ENCODE measurements at regions not wholly inside any gene's neighbourhood (a gene's known extent, or its start where the extent isn't known, plus 50 kb on each side); places are given as distances from the start of the nearest gene placed in this dataset.
A peak's percentile ranks its signal among the peaks of the same experiment; 100 is the strongest.
"Not testable (repeated sequence)": the region's sequence is repeated elsewhere in the genome, so short reads cannot be mapped to it uniquely, and the experiment has no call there.

- Histone ChIP-seq H3K4me3 (ENCODE audit: low read length) (no peak overlapping the region), H3K27me3 (ENCODE audit: control insufficient read depth, insufficient read depth, low read length) (peaks cover 9% of the 10 kb centered on the region), H3K9me3 (ENCODE audit: control insufficient read depth, low read depth, low read length) (no peaks in the 10 kb centered on the region), H3K4me1 (ENCODE audit: control insufficient read depth, low read depth, low read length) (peaks cover 14% of the 10 kb centered on the region), H3K27ac (ENCODE audit: low read length) (no peak overlapping the region), H3K9ac (ENCODE audit: low read length) (no peak overlapping the region), H3K36me3 (ENCODE audit: control insufficient read depth, low read depth, low read length) (no peaks in the 10 kb centered on the region)
These were observed 87.9 kb downstream of the HIF1AN start for GRCh38 chr10:100623521-100624230.

- no peak overlapping the region for H3K4me3 ChIP-seq (ENCODE audit: low read length)
- no peaks in the 10 kb centered on the region for H3K9me3 ChIP-seq (ENCODE audit: control insufficient read depth, low read depth, low read length)
- H3K27ac ChIP-seq (ENCODE audit: low read length): no peak overlapping the region
- peaks cover 9% of the 10 kb centered on the region for H3K27me3 ChIP-seq (ENCODE audit: control insufficient read depth, insufficient read depth, low read length)
- no peak overlapping the region for H3K9ac ChIP-seq (ENCODE audit: low read length)
- H3K36me3 ChIP-seq (ENCODE audit: control insufficient read depth, low read depth, low read length): no peaks in the 10 kb centered on the region
- H3K4me1 ChIP-seq (ENCODE audit: control insufficient read depth, low read depth, low read length): peaks cover 14% of the 10 kb centered on the region
These were observed 88.6 kb downstream of the HIF1AN start for GRCh38 chr10:100624298-100624697.

- Histone ChIP-seq H3K4me3 (ENCODE audit: low read length) (peak overlapping the region; percentile 35), H3K36me3 (ENCODE audit: control insufficient read depth, low read depth, low read length) (no peaks in the 10 kb centered on the region), H3K27ac (ENCODE audit: low read length) (no peak overlapping the region), H3K27me3 (ENCODE audit: control insufficient read depth, insufficient read depth, low read length) (peaks cover 9% of the 10 kb centered on the region), H3K9ac (ENCODE audit: low read length) (peak overlapping the region; percentile 24), H3K4me1 (ENCODE audit: control insufficient read depth, low read depth, low read length) (peaks cover 14% of the 10 kb centered on the region), H3K9me3 (ENCODE audit: control insufficient read depth, low read depth, low read length) (no peaks in the 10 kb centered on the region)
These were observed 90.1 kb downstream of the HIF1AN start for GRCh38 chr10:100625816-100626215.

- H3K27me3 ChIP-seq (ENCODE audit: control insufficient read depth, insufficient read depth, low read length): peaks cover 9% of the 10 kb centered on the region
- no peaks in the 10 kb centered on the region for H3K36me3 ChIP-seq (ENCODE audit: control insufficient read depth, low read depth, low read length)
- peaks cover 14% of the 10 kb centered on the region for H3K4me1 ChIP-seq (ENCODE audit: control insufficient read depth, low read depth, low read length)
- H3K9me3 ChIP-seq (ENCODE audit: control insufficient read depth, low read depth, low read length): no peaks in the 10 kb centered on the region
- no peak overlapping the region for H3K9ac ChIP-seq (ENCODE audit: low read length)
- H3K27ac ChIP-seq (ENCODE audit: low read length): no peak overlapping the region
- H3K4me3 ChIP-seq (ENCODE audit: low read length): no peak overlapping the region
These were observed 92.3 kb downstream of the HIF1AN start for GRCh38 chr10:100628061-100628460.

GRCh38 chr10:100631192-100631591 is 95.4 kb downstream of the HIF1AN start:
- no peak overlapping the region for H3K9ac ChIP-seq (ENCODE audit: low read length)
- H3K36me3 ChIP-seq (ENCODE audit: control insufficient read depth, low read depth, low read length): no peaks in the 10 kb centered on the region
- H3K9me3 ChIP-seq (ENCODE audit: control insufficient read depth, low read depth, low read length): no peaks in the 10 kb centered on the region
- no peak overlapping the region for H3K27ac ChIP-seq (ENCODE audit: low read length)
- H3K4me1 ChIP-seq (ENCODE audit: control insufficient read depth, low read depth, low read length): peaks cover 4% of the 10 kb centered on the region
- no peak overlapping the region for H3K4me3 ChIP-seq (ENCODE audit: low read length)
- H3K27me3 ChIP-seq (ENCODE audit: control insufficient read depth, insufficient read depth, low read length): no peaks in the 10 kb centered on the region

GRCh38 chr10:100632027-100632426 is 96.3 kb downstream of the HIF1AN start:
- H3K9ac ChIP-seq (ENCODE audit: low read length): no peak overlapping the region
- no peaks in the 10 kb centered on the region for H3K36me3 ChIP-seq (ENCODE audit: control insufficient read depth, low read depth, low read length)
- no peak overlapping the region for H3K4me3 ChIP-seq (ENCODE audit: low read length)
- H3K27me3 ChIP-seq (ENCODE audit: control insufficient read depth, insufficient read depth, low read length): no peaks in the 10 kb centered on the region
- H3K4me1 ChIP-seq (ENCODE audit: control insufficient read depth, low read depth, low read length): no peaks in the 10 kb centered on the region
- no peak overlapping the region for H3K27ac ChIP-seq (ENCODE audit: low read length)
- H3K9me3 ChIP-seq (ENCODE audit: control insufficient read depth, low read depth, low read length): no peaks in the 10 kb centered on the region

GRCh38 chr10:100634034-100634433 is 98.3 kb downstream of the HIF1AN start:
- Histone ChIP-seq H3K27ac (ENCODE audit: low read length) (no peak overlapping the region), H3K27me3 (ENCODE audit: control insufficient read depth, insufficient read depth, low read length) (peaks cover 7% of the 10 kb centered on the region), H3K9ac (ENCODE audit: low read length) (no peak overlapping the region), H3K4me3 (ENCODE audit: low read length) (no peak overlapping the region), H3K9me3 (ENCODE audit: control insufficient read depth, low read depth, low read length) (no peaks in the 10 kb centered on the region), H3K36me3 (ENCODE audit: control insufficient read depth, low read depth, low read length) (no peaks in the 10 kb centered on the region), H3K4me1 (ENCODE audit: control insufficient read depth, low read depth, low read length) (peaks cover 10% of the 10 kb centered on the region)

GRCh38 chr10:100636848-100637553 is 101.3 kb downstream of the HIF1AN start:
- Histone ChIP-seq H3K9ac (ENCODE audit: low read length) (no peak overlapping the region), H3K36me3 (ENCODE audit: control insufficient read depth, low read depth, low read length) (no peaks in the 10 kb centered on the region), H3K4me3 (ENCODE audit: low read length) (no peak overlapping the region), H3K27me3 (ENCODE audit: control insufficient read depth, insufficient read depth, low read length) (peaks cover 7% of the 10 kb centered on the region), H3K27ac (ENCODE audit: low read length) (no peak overlapping the region), H3K4me1 (ENCODE audit: control insufficient read depth, low read depth, low read length) (peaks cover 13% of the 10 kb centered on the region), H3K9me3 (ENCODE audit: control insufficient read depth, low read depth, low read length) (no peaks in the 10 kb centered on the region)

GRCh38 chr10:100637785-100638184 is 102.0 kb downstream of the HIF1AN start:
- peaks cover 7% of the 10 kb centered on the region for H3K27me3 ChIP-seq (ENCODE audit: control insufficient read depth, insufficient read depth, low read length)
- H3K27ac ChIP-seq (ENCODE audit: low read length): no peak overlapping the region
- H3K36me3 ChIP-seq (ENCODE audit: control insufficient read depth, low read depth, low read length): no peaks in the 10 kb centered on the region
- H3K9me3 ChIP-seq (ENCODE audit: control insufficient read depth, low read depth, low read length): no peaks in the 10 kb centered on the region
- peaks cover 21% of the 10 kb centered on the region for H3K4me1 ChIP-seq (ENCODE audit: control insufficient read depth, low read depth, low read length)
- H3K9ac ChIP-seq (ENCODE audit: low read length): no peak overlapping the region
- H3K4me3 ChIP-seq (ENCODE audit: low read length): no peak overlapping the region

- not testable (repeated sequence) for H3K9ac ChIP-seq (ENCODE audit: low read length); H3K4me3 ChIP-seq (ENCODE audit: low read length); H3K27me3 ChIP-seq (ENCODE audit: control insufficient read depth, insufficient read depth, low read length); H3K9me3 ChIP-seq (ENCODE audit: control insufficient read depth, low read depth, low read length); H3K27ac ChIP-seq (ENCODE audit: low read length); H3K36me3 ChIP-seq (ENCODE audit: control insufficient read depth, low read depth, low read length)
- peaks cover 22% of the 10 kb centered on the region for H3K4me1 ChIP-seq (ENCODE audit: control insufficient read depth, low read depth, low read length)
These were observed 103.2 kb downstream of the HIF1AN start for GRCh38 chr10:100638969-100639368.

GRCh38 chr10:100642295-100642994 is 102.9 kb upstream of the PAX2 start:
- H3K4me1 ChIP-seq (ENCODE audit: control insufficient read depth, low read depth, low read length): peaks cover 32% of the 10 kb centered on the region
- H3K27me3 ChIP-seq (ENCODE audit: control insufficient read depth, insufficient read depth, low read length): peaks cover 19% of the 10 kb centered on the region
- no peaks in the 10 kb centered on the region for H3K36me3 ChIP-seq (ENCODE audit: control insufficient read depth, low read depth, low read length)
- peak overlapping the region; percentile 21 for H3K4me3 ChIP-seq (ENCODE audit: low read length)
- H3K9ac ChIP-seq (ENCODE audit: low read length): no peak overlapping the region
- no peak overlapping the region for H3K27ac ChIP-seq (ENCODE audit: low read length)
- H3K9me3 ChIP-seq (ENCODE audit: control insufficient read depth, low read depth, low read length): no peaks in the 10 kb centered on the region

Data from iPS-18a (cell line).